ENCODE measurements at regions not wholly inside any gene's neighbourhood (a gene's known extent, or its start where the extent isn't known, plus 50 kb on each side); places are given as distances from the start of the nearest gene placed in this dataset.

GRCh38 chr13:70814684-70815083 is 706.4 kb upstream of the KLHL1 start:
- DNase-seq (ENCODE audit: low spot score) = no peak
- H3K27ac Mint-ChIP-seq = no peak overlapping the region
- peaks cover 8% of the 10 kb centered on the region for H3K9me3 Mint-ChIP-seq
- H3K27me3 Mint-ChIP-seq (ENCODE audit: low read depth) = no peaks in the 10 kb centered on the region
- no peak overlapping the region for H3K4me3 Mint-ChIP-seq (ENCODE audit: low read depth)
- H3K4me1 Mint-ChIP-seq (ENCODE audit: low read depth) = no peaks in the 10 kb centered on the region
- intact Hi-C loops (cut with micrococcal nuclease) = no loop called here
- no peaks in the 10 kb centered on the region for H3K36me3 Mint-ChIP-seq (ENCODE audit: low read depth)

GRCh38 chr13:70812481-70812880 is 704.2 kb upstream of the KLHL1 start:
- H3K27ac Mint-ChIP-seq = no peak overlapping the region
- no peak overlapping the region for H3K4me3 Mint-ChIP-seq (ENCODE audit: low read depth)
- DNase-seq (ENCODE audit: low spot score) = no peak
- H3K27me3 Mint-ChIP-seq (ENCODE audit: low read depth) = no peaks in the 10 kb centered on the region
- no peaks in the 10 kb centered on the region for H3K36me3 Mint-ChIP-seq (ENCODE audit: low read depth)
- H3K9me3 Mint-ChIP-seq = peaks cover 15% of the 10 kb centered on the region
- no peaks in the 10 kb centered on the region for H3K4me1 Mint-ChIP-seq (ENCODE audit: low read depth)
- intact Hi-C loops (cut with micrococcal nuclease) = no loop called here

GRCh38 chr13:70809588-70809987 is 701.3 kb upstream of the KLHL1 start:
- DNase-seq (ENCODE audit: low spot score) = no peak
- H3K4me1 Mint-ChIP-seq (ENCODE audit: low read depth) = no peaks in the 10 kb centered on the region
- no peak overlapping the region for H3K27ac Mint-ChIP-seq
- no peaks in the 10 kb centered on the region for H3K27me3 Mint-ChIP-seq (ENCODE audit: low read depth)
- H3K4me3 Mint-ChIP-seq (ENCODE audit: low read depth) = no peak overlapping the region
- H3K36me3 Mint-ChIP-seq (ENCODE audit: low read depth) = no peaks in the 10 kb centered on the region
- intact Hi-C loops (cut with micrococcal nuclease) = no loop called here
- peaks cover 15% of the 10 kb centered on the region for H3K9me3 Mint-ChIP-seq

- no peak for DNase-seq (ENCODE audit: low spot score)
- H3K27me3 Mint-ChIP-seq (ENCODE audit: low read depth) = no peaks in the 10 kb centered on the region
- no peak overlapping the region for H3K4me3 Mint-ChIP-seq (ENCODE audit: low read depth)
- no peaks in the 10 kb centered on the region for H3K9me3 Mint-ChIP-seq
- intact Hi-C loops (cut with micrococcal nuclease) = no loop called here
- H3K27ac Mint-ChIP-seq = no peak overlapping the region
- H3K4me1 Mint-ChIP-seq (ENCODE audit: low read depth) = no peaks in the 10 kb centered on the region
- no peaks in the 10 kb centered on the region for H3K36me3 Mint-ChIP-seq (ENCODE audit: low read depth)
Observed at GRCh38 chr13:70798385-70798784, 690.1 kb upstream of the KLHL1 start.

GRCh38 chr13:70795484-70795883 is 687.2 kb upstream of the KLHL1 start:
- no peaks in the 10 kb centered on the region for H3K4me1 Mint-ChIP-seq (ENCODE audit: low read depth)
- intact Hi-C loops (cut with micrococcal nuclease) = no loop called here
- no peak overlapping the region for H3K4me3 Mint-ChIP-seq (ENCODE audit: low read depth)
- no peak for DNase-seq (ENCODE audit: low spot score)
- no peaks in the 10 kb centered on the region for H3K36me3 Mint-ChIP-seq (ENCODE audit: low read depth)
- H3K9me3 Mint-ChIP-seq = no peaks in the 10 kb centered on the region
- H3K27ac Mint-ChIP-seq = no peak overlapping the region
- no peaks in the 10 kb centered on the region for H3K27me3 Mint-ChIP-seq (ENCODE audit: low read depth)

- Mint-ChIP-seq H3K9me3 (no peaks in the 10 kb centered on the region), H3K27ac (no peak overlapping the region), H3K4me1 (ENCODE audit: low read depth) (no peaks in the 10 kb centered on the region), H3K27me3 (ENCODE audit: low read depth) (no peaks in the 10 kb centered on the region), H3K36me3 (ENCODE audit: low read depth) (no peaks in the 10 kb centered on the region), H3K4me3 (ENCODE audit: low read depth) (no peak overlapping the region)
- intact Hi-C loops (cut with micrococcal nuclease) = no loop called here
- no peak for DNase-seq (ENCODE audit: low spot score)
Observed at GRCh38 chr13:70792121-70792520, 683.9 kb upstream of the KLHL1 start.

- no peaks in the 10 kb centered on the region for H3K4me1 Mint-ChIP-seq (ENCODE audit: low read depth)
- no peaks in the 10 kb centered on the region for H3K36me3 Mint-ChIP-seq (ENCODE audit: low read depth)
- H3K27me3 Mint-ChIP-seq (ENCODE audit: low read depth) = no peaks in the 10 kb centered on the region
- H3K9me3 Mint-ChIP-seq = no peaks in the 10 kb centered on the region
- intact Hi-C loops (cut with micrococcal nuclease) = no loop called here
- DNase-seq (ENCODE audit: low spot score) = no peak
- H3K27ac Mint-ChIP-seq = no peak overlapping the region
- no peak overlapping the region for H3K4me3 Mint-ChIP-seq (ENCODE audit: low read depth)
Observed at GRCh38 chr13:70789751-70790150, 681.5 kb upstream of the KLHL1 start.

GRCh38 chr13:70788074-70788473 is 679.8 kb upstream of the KLHL1 start:
- intact Hi-C loops (cut with micrococcal nuclease) = no loop called here
- H3K9me3 Mint-ChIP-seq = no peaks in the 10 kb centered on the region
- no peak overlapping the region for H3K27ac Mint-ChIP-seq
- DNase-seq (ENCODE audit: low spot score) = no peak
- H3K36me3 Mint-ChIP-seq (ENCODE audit: low read depth) = no peaks in the 10 kb centered on the region
- H3K4me3 Mint-ChIP-seq (ENCODE audit: low read depth) = no peak overlapping the region
- H3K4me1 Mint-ChIP-seq (ENCODE audit: low read depth) = no peaks in the 10 kb centered on the region
- H3K27me3 Mint-ChIP-seq (ENCODE audit: low read depth) = no peaks in the 10 kb centered on the region

GRCh38 chr13:70784207-70784989 is 676.1 kb upstream of the KLHL1 start:
- H3K27me3 Mint-ChIP-seq (ENCODE audit: low read depth) = no peaks in the 10 kb centered on the region
- H3K4me1 Mint-ChIP-seq (ENCODE audit: low read depth) = no peaks in the 10 kb centered on the region
- intact Hi-C loops (cut with micrococcal nuclease) = no loop called here
- no peak for DNase-seq (ENCODE audit: low spot score)
- no peaks in the 10 kb centered on the region for H3K36me3 Mint-ChIP-seq (ENCODE audit: low read depth)
- no peak overlapping the region for H3K4me3 Mint-ChIP-seq (ENCODE audit: low read depth)
- no peak overlapping the region for H3K27ac Mint-ChIP-seq
- no peaks in the 10 kb centered on the region for H3K9me3 Mint-ChIP-seq

- H3K4me1 Mint-ChIP-seq (ENCODE audit: low read depth) = no peaks in the 10 kb centered on the region
- no peaks in the 10 kb centered on the region for H3K36me3 Mint-ChIP-seq (ENCODE audit: low read depth)
- no peak overlapping the region for H3K27ac Mint-ChIP-seq
- DNase-seq (ENCODE audit: low spot score) = no peak
- H3K27me3 Mint-ChIP-seq (ENCODE audit: low read depth) = no peaks in the 10 kb centered on the region
- intact Hi-C loops (cut with micrococcal nuclease) = no loop called here
- peaks cover 3% of the 10 kb centered on the region for H3K9me3 Mint-ChIP-seq
- H3K4me3 Mint-ChIP-seq (ENCODE audit: low read depth) = no peak overlapping the region
Observed at GRCh38 chr13:70769817-70770216, 661.6 kb upstream of the KLHL1 start.

- no peak for DNase-seq (ENCODE audit: low spot score)
- H3K4me1 Mint-ChIP-seq (ENCODE audit: low read depth) = no peaks in the 10 kb centered on the region
- H3K4me3 Mint-ChIP-seq (ENCODE audit: low read depth) = no peak overlapping the region
- H3K36me3 Mint-ChIP-seq (ENCODE audit: low read depth) = no peaks in the 10 kb centered on the region
- no peaks in the 10 kb centered on the region for H3K9me3 Mint-ChIP-seq
- intact Hi-C loops (cut with micrococcal nuclease) = no loop called here
- no peak overlapping the region for H3K27ac Mint-ChIP-seq
- H3K27me3 Mint-ChIP-seq (ENCODE audit: low read depth) = no peaks in the 10 kb centered on the region
Observed at GRCh38 chr13:70758932-70759331, 650.7 kb upstream of the KLHL1 start.

GRCh38 chr13:70756088-70756487 is 647.8 kb upstream of the KLHL1 start:
- Mint-ChIP-seq H3K36me3 (ENCODE audit: low read depth) (no peaks in the 10 kb centered on the region), H3K9me3 (no peaks in the 10 kb centered on the region), H3K27ac (no peak overlapping the region)

GRCh38 chr13:70755456-70755855 is 647.2 kb upstream of the KLHL1 start:
- Mint-ChIP-seq H3K27ac (no peak overlapping the region), H3K9me3 (no peaks in the 10 kb centered on the region), H3K4me3 (ENCODE audit: low read depth) (no peak overlapping the region), H3K27me3 (ENCODE audit: low read depth) (no peaks in the 10 kb centered on the region), H3K36me3 (ENCODE audit: low read depth) (no peaks in the 10 kb centered on the region), H3K4me1 (ENCODE audit: low read depth) (no peaks in the 10 kb centered on the region)
- intact Hi-C loops (cut with micrococcal nuclease) = no loop called here
- no peak for DNase-seq (ENCODE audit: low spot score)

More at GRCh38 chr13:70756088-70756487, 647.8 kb upstream of the KLHL1 start:
- H3K4me3 Mint-ChIP-seq (ENCODE audit: low read depth) = no peak overlapping the region
- no peaks in the 10 kb centered on the region for H3K4me1 Mint-ChIP-seq (ENCODE audit: low read depth)
- intact Hi-C loops (cut with micrococcal nuclease) = no loop called here
- no peaks in the 10 kb centered on the region for H3K27me3 Mint-ChIP-seq (ENCODE audit: low read depth)
- no peak for DNase-seq (ENCODE audit: low spot score)

GRCh38 chr13:70747262-70747661 is 639.0 kb upstream of the KLHL1 start:
- Mint-ChIP-seq H3K9me3 (peaks cover 3% of the 10 kb centered on the region), H3K4me1 (ENCODE audit: low read depth) (no peaks in the 10 kb centered on the region), H3K27ac (no peak overlapping the region), H3K27me3 (ENCODE audit: low read depth) (no peaks in the 10 kb centered on the region), H3K36me3 (ENCODE audit: low read depth) (no peaks in the 10 kb centered on the region), H3K4me3 (ENCODE audit: low read depth) (no peak overlapping the region)
- no peak for DNase-seq (ENCODE audit: low spot score)
- intact Hi-C loops (cut with micrococcal nuclease) = no loop called here

Measured in activated T-helper 2 cell treated with anti-CD3 and anti-CD28 coated beads, Interferon-gamma antibody, Interleukin-2, Interleukin-4, amounts not matched to agents 10 μg/mL and 5 μg/mL and 100 μg/mL, durations not matched to agents 14 hours and 24 hours and 36 hours (primary cell).